Endodermal cell (in vitro differentiated cells): ENCODE measurements at regions not wholly inside any gene's neighbourhood (a gene's known extent, or its start where the extent isn't known, plus 50 kb on each side); places are given as distances from the start of the nearest gene placed in this dataset.

Source experiments
- DNase-seq: peaks from one replicate; pipeline ENCODE4 v3.0.0-alpha.2; 2017
- H3K27ac ChIP-seq: 2 replicates; pipeline ENCODE4 v1.5.1; 2013; ENCODE audit warnings: mild to moderate bottlenecking, low read depth, low read length, moderate library complexity
- H3K27me3 ChIP-seq: 2 replicates; pipeline ENCODE4 v1.6.1; 2013; ENCODE audit warnings: mild to moderate bottlenecking, low read length, moderate library complexity; ENCODE audit not compliant: insufficient read depth, control insufficient read depth, poor library complexity, severe bottlenecking
- H3K36me3 ChIP-seq: 2 replicates; pipeline ENCODE4 v1.7.0; 2013; ENCODE audit warnings: mild to moderate bottlenecking, low read length, moderate library complexity; ENCODE audit not compliant: control insufficient read depth, insufficient read depth
- H3K4me1 ChIP-seq: one replicate; pipeline ENCODE4 v1.7.0; 2013; ENCODE audit warnings: low read length; ENCODE audit not compliant: control insufficient read depth, insufficient read depth
- H3K4me3 ChIP-seq: 2 replicates; pipeline ENCODE4 v1.5.1; 2013; ENCODE audit warnings: mild to moderate bottlenecking, low read length, moderate library complexity
- H3K9ac ChIP-seq: 2 replicates; pipeline ENCODE4 v1.6.1; 2013; ENCODE audit warnings: mild to moderate bottlenecking, low read length, moderate library complexity; ENCODE audit not compliant: poor library complexity, severe bottlenecking; ENCODE audit errors: extremely low read depth
- H3K9me3 ChIP-seq: 2 replicates; pipeline ENCODE4 v1.6.1; 2013; ENCODE audit warnings: mild to moderate bottlenecking, low read length, moderate library complexity; ENCODE audit not compliant: control insufficient read depth
- H3K27ac Mint-ChIP-seq: 2 replicates; pipeline ENCODE4 v1.8.0; 2020; ENCODE audit warnings: mixed read lengths
- H3K27me3 Mint-ChIP-seq: 2 replicates; pipeline ENCODE4 v1.8.0; 2021; ENCODE audit warnings: mild to moderate bottlenecking, mixed read lengths; ENCODE audit not compliant: insufficient read depth
- H3K36me3 Mint-ChIP-seq: 2 replicates; pipeline ENCODE4 v1.8.0; 2020; ENCODE audit warnings: low read depth, mixed read lengths
- H3K4me1 Mint-ChIP-seq: 2 replicates; pipeline ENCODE4 v1.8.0; 2020; ENCODE audit warnings: mixed read lengths
- H3K4me3 Mint-ChIP-seq: 2 replicates; pipeline ENCODE4 v1.8.0; 2020; ENCODE audit warnings: mild to moderate bottlenecking, moderate library complexity, mixed read lengths
- H3K9me3 Mint-ChIP-seq: 2 replicates; pipeline ENCODE4 v1.8.0; 2020; ENCODE audit warnings: mild to moderate bottlenecking, mixed read lengths
- CTCF ChIP-seq: fragments of 200-600 bp; sonication (generic); conservative IDR thresholded peaks from 2 replicates; pipeline ENCODE4 v1.5.0; 2021; ENCODE audit warnings: antibody characterized with exemption, mild to moderate bottlenecking
- WGBS, 2 experiments: methylation state at CpG; one replicate each; pipeline versions ENCODE4 v1.1.5 to v1.1.7; 2013; ENCODE audit warnings: missing lambda C conversion rate in 2 of 2, mixed read lengths in 1 of 2; ENCODE audit not compliant: insufficient coverage in 1 of 2, insufficient read length in 1 of 2; 5-methylcytosine and 5-hydroxymethylcytosine counted together

GRCh38 chr2:240233885-240234502, 93.5 kb upstream of the OTOS start:
- peaks cover 7% of the 10 kb centered on the region for H3K9me3 ChIP-seq
- peak overlapping the region; percentile 19 for H3K4me3 Mint-ChIP-seq
- TF ChIP-seq CTCF, result no peak

GRCh38 chr2:240234503-240234951, 94.1 kb upstream of the OTOS start:
- H3K36me3 Mint-ChIP-seq, result no peaks in the 10 kb centered on the region
- peaks cover 2% of the 10 kb centered on the region for H3K9me3 ChIP-seq
- DNase-seq, result no peak
- TF ChIP-seq CTCF, result no peak
- peaks cover 25% of the 10 kb centered on the region for H3K27me3 Mint-ChIP-seq
- peaks cover 11% of the 10 kb centered on the region for H3K27me3 ChIP-seq
- H3K36me3 ChIP-seq, result no peaks in the 10 kb centered on the region
- H3K4me1 Mint-ChIP-seq, result no peaks in the 10 kb centered on the region
- no peak overlapping the region for H3K27ac Mint-ChIP-seq
- no peak overlapping the region for H3K4me3 Mint-ChIP-seq
- peaks cover 8% of the 10 kb centered on the region for H3K9me3 Mint-ChIP-seq
- WGBS, 2 experiments, result 86 to 88% methylated on average over 8 of the region's 8 CpGs
- no peak overlapping the region for H3K4me3 ChIP-seq
- H3K27ac ChIP-seq, result no peak overlapping the region
- H3K9ac ChIP-seq, result no peak overlapping the region
- no peaks in the 10 kb centered on the region for H3K4me1 ChIP-seq

More at GRCh38 chr2:240233885-240234502, 93.5 kb upstream of the OTOS start:
- Mint-ChIP-seq H3K4me1 (no peaks in the 10 kb centered on the region), H3K27ac (no peak overlapping the region), H3K9me3 (peaks cover 14% of the 10 kb centered on the region), H3K36me3 (no peaks in the 10 kb centered on the region), H3K27me3 (peaks cover 24% of the 10 kb centered on the region)
- DNase-seq, result peak; percentile 47
- H3K9ac ChIP-seq, result no peak overlapping the region
- no peak overlapping the region for H3K27ac ChIP-seq
- H3K27me3 ChIP-seq, result peaks cover 6% of the 10 kb centered on the region
- no peaks in the 10 kb centered on the region for H3K36me3 ChIP-seq
- WGBS, 2 experiments, result 65 to 91% methylated on average over 5 to 15 of the region's 15 CpGs
- H3K4me3 ChIP-seq, result no peak overlapping the region
- H3K4me1 ChIP-seq, result no peaks in the 10 kb centered on the region

- Mint-ChIP-seq H3K36me3 (no peaks in the 10 kb centered on the region), H3K9me3 (peaks cover under 1% of the 10 kb centered on the region), H3K27ac (no peak overlapping the region), H3K4me3 (no peak overlapping the region), H3K27me3 (peaks cover 25% of the 10 kb centered on the region), H3K4me1 (no peaks in the 10 kb centered on the region)
- H3K4me1 ChIP-seq, result no peaks in the 10 kb centered on the region
- H3K9ac ChIP-seq, result no peak overlapping the region
- H3K4me3 ChIP-seq, result no peak overlapping the region
- H3K27ac ChIP-seq, result no peak overlapping the region
- H3K27me3 ChIP-seq, result peaks cover 19% of the 10 kb centered on the region
- peak; percentile 39 for DNase-seq
- no peak for TF ChIP-seq CTCF
- no peaks in the 10 kb centered on the region for H3K9me3 ChIP-seq
- no peaks in the 10 kb centered on the region for H3K36me3 ChIP-seq
- 89 to 95% methylated on average over 13 to 17 of the region's 17 CpGs for WGBS, 2 experiments
Observed at GRCh38 chr2:240235149-240235803, 94.8 kb upstream of the OTOS start.
